HG02943 (cell line): ENCODE measurements at regions not wholly inside any gene's neighbourhood (a gene's known extent, or its start where the extent isn't known, plus 50 kb on each side); places are given as distances from the start of the nearest gene placed in this dataset.

Experiments used
- ATAC-seq: cut with Tn5 transposase; IDR thresholded peaks from one replicate; pipeline ENCODE4 v1.9.1; 2021; ENCODE audit warnings: mild to moderate bottlenecking, low read depth, moderate library complexity; ENCODE audit not compliant: unreplicated experiment

DNA sequence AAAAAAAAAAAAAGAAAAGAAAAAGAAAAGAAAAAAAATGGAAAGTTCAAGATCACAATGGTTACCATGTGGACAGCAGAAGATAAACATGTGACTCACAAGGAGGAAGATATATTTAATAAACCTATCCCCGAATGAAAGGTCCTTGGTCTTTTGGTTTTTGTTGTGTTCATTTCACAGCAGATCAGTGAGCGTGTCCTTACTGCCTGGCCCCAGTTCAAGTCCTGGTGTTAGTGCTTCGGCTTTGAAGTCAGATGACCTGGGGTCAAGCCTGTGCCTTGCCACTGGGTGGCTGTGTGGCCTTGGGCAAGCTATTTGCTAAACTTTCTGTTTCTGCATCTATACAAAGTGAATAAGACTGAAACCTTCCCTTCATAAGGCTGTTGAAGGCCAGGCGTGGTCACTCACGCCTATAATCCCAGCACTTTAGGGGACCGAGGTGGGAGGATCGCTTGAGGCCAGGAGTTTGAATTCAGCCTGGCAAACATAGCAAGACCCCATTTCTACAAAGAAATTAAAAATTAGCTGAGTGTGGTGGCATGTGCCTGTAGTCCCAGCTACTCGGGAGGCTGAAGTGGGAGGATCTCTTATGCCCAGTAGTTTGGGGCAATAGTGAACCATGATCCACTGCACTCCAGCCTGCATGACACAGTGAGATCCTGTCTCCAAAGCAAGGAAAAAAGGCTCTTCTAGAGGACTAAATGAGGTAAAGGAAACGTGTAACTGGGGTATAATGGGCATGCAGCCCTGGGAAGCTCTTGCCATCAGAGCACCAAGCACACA, 94.5 kb upstream of the SPATA31D4 start:
- ATAC-seq: no peak

DNA sequence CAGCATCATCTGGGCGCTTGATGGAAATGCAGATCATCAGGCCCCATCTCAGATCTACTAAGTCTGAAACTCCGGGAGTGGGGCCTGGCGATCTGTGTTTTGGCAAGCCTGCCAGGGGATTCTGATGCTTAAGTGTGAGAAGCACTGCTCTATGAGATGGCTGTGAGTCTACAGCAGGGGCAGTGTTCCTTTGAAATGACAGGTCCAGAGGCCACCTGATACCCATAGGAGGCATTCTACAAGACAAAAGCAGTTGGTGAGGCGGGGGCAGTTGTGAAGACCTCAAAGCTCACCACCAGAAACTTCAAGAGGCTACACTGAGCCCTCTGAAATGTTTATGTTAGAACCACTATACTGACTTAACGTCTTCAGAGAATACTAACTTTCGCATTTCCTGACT, 86.9 kb upstream of the SPATA31D4 start:
- no peak for ATAC-seq

DNA sequence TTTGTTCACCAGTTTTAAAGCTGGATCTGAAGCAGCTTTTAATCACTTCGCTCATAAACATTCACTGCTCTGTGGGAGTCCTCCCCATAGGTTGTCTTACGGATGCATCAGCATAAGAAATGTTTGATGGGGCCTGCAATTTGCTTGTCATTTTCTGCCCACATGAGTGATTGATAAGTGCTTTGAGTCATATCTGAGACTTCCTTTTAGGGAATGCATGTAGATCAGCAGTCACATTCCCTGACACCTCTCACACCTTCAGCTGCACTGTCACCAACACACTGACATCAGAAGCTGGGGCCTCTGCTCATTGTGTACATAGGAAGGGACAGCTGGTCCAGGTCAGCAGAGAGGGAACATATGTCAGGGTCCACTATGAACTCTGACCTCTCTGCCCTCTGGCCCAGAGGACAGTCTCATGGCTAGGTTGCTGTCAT, 84.1 kb upstream of the SPATA31D4 start:
- ATAC-seq: no peak

DNA sequence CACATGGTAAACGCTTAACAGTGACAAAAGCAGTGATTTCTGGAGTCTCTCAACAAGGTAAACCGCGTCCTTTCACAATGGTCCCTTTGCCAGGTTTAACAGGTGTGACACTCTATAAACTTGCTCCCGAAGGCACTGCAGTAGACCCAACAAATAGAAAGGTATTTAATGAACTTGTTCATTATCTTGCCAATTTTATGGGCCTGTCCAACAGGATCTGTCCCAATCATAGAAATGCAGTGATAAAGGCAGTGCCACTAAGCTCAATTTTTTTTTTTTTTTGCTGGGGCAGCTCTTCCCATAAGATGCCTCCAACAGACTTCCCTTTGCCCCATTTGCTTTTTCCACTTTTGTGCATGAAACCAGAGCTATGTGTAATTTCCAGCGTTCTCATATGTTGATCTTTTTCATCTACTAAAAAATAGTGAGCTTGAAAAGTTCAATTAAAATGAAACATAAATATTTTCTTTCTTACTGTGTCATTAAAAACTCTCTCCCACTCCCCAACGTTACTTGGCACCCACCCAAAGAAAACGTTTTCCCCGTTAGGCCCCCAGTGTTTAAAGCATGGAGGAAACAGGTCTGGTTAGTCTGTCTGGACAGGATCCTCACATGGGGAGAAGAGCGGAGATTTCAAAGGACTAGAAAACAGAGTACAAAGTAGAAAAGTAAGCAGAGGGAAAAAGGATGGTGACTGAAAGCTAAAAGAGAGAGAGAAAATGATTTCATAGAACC, 80.9 kb upstream of the SPATA31D4 start:
- no peak for ATAC-seq

DNA sequence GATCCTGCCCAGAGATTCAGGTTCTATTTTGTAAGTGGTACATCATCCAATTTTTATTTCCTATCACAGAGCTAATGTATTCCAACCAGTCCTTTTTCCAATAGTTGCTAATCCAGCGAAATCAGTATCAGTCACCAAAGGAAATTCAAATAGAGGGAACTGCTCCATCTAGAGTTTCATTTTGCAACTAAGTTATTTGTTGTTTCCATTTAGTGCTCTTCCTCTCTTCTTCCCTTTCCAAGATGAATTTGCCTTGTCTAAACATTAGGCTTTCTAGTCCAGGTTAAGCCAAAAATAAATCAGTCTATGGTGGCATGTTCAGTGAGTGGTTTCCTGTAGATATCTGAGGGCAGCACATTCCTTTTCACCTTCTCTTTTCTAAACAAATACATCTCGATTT, 79.8 kb upstream of the SPATA31D4 start:
- no peak for ATAC-seq

DNA sequence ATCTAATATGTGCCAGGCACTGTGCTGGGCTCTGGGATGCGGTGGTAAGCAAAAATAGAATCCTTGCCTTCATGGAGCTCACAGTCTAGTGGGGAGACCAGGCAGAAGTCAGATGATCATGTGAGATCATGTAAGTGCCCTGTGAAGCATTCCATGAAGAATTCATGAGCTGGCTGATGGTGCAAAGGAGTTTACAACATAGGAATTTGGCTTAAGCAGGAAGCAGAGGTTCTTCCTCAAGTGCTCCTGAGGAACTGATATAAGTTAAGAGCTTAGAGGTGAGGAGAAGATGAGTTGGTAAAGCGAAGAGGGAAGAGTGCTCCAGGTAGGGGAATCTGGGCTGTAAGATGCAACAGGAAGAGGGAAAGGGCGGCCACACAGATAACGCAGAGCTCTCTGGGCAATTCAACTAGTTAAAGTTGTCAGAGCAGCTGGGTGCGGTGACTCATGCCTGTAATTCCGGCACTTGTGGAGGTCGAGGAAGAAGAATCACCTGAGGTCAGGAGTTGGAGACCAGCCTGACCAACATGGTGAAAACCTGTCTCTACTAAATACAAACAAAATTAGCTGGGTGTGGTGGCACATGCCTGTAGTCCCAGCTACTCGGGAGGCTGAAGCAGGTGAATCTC, 78.5 kb upstream of the SPATA31D4 start:
- no peak for ATAC-seq

DNA sequence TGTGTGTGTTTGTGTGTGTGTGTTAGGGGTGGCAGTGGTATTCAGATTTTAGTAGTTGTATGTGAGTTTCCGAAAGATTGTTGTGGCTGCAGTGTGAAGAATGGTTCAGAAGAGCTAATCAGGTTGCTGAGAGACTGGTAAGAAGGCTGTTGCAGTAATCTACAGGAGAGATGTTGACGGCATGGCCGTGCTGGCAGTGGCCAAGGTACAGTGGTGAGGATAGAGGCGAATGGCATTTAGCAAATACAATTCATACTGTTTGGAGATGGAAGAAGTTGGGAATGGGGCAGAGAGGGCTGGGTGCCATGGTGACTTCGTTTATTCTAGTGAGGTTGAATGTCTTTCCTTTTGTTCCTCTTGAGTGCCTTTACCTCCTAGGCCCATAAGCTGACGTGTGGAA, 77.5 kb upstream of the SPATA31D4 start:
- no peak for ATAC-seq

DNA sequence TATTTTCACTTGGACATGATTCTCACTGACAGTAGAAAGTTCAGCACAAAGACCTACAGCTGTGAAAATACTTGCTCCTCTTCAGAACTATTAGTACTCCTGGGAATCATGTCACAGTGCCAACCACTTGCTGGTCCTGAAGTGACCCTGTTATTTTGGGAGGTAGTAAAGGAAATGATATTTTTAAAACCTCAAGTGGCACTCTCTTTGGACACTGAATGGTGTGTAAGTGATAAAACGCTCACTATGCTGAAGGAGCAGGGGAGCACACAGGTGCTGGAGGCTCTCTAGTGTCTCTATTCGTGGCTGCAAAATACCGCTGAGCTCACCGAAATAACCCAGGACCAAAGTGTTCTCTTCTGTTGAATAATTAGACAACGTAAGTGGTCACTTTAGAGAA, 76.9 kb upstream of the SPATA31D4 start:
- ATAC-seq: no peak

DNA sequence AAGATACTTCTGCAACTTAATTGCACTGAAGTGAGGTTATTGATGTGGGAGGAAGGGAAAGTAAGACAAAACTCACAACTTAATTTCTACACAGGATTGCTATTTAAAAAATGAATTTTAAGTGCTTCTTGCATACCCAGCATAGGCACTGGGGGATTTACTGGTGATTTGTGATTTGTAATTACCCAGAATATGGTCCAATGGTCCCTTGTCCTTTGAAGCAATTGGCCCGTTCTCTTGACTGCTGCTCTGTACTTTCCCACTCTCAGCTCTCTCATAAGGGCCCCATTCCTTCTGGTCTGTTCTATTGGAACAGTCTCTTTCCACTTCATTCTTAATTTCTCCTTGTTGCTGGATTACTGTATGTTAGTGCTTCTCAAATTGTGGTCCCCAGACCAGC, 75.4 kb upstream of the SPATA31D4 start:
- ATAC-seq: no peak

DNA sequence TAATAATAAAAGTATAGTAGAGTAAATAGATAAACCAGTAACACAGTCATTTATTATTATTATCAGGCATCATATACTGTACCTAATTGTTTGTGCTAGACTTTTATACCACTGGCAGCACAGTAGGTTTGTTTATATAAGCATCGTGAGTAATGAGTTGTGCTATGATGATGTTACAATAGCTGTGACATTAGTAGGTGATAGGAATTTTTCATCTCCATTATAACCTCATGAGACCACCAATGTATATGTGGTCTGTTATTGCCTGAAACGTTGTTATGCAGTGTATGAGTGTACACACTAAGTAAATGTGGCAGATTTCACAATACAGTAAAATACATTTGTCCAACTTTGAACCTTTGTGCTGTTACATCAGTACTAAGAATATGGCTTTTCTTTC, 72.7 kb upstream of the SPATA31D4 start:
- no peak for ATAC-seq

DNA sequence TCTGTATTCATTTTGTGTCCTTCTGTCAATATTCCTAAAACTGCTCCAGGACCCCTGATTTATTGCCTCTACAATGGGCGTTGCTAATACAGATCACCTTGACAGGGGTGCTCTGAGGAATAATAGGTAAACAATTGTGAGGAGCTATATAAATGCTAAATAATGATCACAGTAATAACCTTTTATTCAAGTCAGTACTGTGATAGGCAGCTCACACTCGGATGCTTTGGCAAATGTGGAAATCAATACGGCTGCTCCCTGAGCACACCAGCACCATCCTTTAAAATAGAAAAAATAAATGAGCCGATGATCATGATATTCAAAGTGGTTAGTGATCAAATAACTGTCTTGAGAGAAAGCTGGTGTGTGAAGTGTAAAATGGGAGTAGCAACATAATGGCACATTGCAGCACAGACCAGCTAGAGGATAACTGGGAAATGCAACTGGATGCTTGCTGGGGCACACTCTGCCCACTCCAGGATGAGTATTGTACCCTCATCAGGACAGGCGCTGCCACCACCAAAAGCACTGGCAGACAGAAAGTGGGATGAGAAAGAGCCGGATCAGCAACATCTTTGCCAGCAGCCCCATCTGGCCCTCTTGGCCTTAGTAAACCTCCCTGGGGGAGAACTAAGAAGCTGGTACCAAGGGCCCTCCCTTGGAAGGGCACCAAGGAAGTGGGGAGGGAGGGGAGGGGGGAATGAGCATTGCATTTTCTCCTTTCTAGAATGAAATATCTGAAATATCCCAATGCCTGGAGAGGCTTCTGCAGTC, 69.4 kb upstream of the SPATA31D4 start:
- ATAC-seq: no peak

DNA sequence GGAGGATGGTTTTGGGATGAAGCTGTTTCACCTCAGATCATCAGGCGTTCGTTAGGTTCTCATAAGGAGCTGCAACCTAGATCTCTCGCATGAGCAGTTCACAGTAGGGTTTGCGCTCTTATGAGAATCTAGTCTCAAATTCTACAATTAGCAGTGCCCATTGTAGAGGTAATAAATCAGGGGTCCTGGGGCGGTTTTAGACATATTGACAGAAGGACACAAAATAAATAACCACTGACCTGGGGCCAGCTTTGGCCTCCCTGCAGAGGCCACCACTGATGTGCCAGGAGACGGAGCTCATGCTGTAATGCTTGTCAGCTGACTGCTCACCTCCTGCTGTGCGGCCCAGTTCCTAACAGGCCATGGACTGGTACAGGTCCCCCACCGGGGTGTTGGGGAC, 67.6 kb upstream of the SPATA31D4 start:
- no peak for ATAC-seq

DNA sequence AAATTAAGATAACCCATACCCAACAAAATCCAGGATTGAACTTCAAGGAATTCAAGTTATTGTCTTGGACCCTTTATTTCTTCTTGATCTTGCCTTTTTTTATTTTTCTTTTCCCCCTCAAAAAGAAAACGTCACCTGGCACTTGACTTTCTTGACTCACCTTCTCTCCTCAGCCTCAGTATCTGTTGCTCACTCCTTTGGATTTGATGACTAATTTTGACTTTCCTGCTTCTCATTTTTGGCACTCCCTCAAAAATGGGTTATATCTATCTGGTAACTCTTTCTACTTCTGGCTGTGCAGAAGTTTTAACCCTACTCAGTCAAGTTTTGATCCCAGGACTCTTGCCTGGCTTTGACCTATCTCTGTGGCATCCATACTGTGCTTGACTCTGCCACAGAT, 66.6 kb upstream of the SPATA31D4 start:
- ATAC-seq: no peak

DNA sequence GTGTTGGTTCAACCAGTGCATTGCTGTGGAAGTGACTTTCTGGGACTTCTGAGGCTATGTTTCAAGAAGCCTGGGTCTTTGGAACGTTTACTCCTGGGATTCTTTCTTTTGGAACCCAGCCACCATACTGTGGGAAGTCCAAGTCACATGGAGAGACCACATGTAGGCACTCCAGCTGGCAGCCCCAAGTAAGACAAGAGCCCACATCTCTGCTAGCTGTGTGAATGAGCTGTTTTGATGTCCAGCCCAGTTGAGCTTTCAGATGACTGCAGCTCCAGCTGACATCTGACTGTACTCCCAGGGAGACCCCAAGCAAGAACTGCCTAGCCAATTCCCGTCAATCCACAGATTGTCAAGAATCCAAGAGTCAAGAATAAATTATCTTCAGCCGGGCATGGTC, 60.1 kb upstream of the SPATA31D4 start:
- ATAC-seq: no peak

DNA sequence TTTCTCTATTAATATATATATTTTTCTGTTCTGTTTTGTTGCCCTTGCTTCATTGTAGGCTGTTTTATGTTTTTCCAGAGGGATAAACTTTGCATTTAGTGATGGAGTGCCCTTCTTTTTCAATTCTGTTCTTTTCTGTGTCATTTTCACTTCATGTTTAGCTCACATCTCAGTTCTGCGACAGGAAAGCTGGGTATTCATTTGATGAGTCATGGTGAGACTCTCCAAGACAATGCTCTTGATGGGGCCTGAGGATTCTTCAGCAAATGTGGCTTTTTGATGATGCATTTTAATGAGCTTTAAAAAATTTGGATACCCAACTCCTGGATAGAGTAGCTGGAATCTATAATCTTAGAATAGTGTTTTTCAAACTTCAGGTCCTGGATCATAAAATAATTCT, 56.5 kb upstream of the SPATA31D4 start:
- no peak for ATAC-seq

DNA sequence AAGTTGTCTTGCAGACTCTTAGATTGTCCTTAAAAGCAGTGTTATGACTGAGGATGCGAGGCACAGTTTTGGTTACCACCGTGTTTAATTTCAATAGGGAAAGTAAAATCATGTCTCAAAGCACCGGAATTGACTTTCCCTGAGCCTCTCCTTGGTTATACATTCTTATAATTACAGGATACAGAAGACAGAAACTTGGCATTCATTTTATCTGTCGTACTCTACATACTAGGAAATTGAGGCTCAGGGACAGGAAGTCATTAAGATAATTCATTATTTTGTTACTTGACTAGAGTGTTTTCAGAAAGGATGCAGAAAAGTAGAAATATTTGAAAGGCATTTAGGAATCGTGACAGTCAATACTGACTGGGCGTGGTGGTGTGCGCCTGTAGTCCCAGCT, 54.0 kb upstream of the SPATA31D4 start:
- ATAC-seq: no peak

DNA sequence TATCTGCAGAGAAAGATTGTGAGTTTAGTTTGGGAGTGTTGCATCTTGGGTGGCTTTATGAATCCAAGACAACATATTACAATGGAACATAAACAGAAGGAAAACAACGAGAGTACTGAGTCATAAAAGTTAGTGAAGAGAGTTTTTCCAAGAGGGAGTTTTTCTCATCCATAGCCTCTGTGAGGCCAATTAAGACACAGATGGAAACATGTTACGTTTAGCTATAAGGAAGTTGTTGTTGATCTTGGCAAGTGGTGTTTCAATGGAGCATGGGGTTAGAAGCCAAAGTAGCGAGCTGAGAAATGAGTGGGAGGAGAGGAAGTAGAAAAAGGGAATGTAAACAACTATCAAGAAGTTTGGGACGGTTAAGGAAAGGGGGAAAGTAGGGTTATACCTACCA, 53.3 kb upstream of the SPATA31D4 start:
- no peak for ATAC-seq

DNA sequence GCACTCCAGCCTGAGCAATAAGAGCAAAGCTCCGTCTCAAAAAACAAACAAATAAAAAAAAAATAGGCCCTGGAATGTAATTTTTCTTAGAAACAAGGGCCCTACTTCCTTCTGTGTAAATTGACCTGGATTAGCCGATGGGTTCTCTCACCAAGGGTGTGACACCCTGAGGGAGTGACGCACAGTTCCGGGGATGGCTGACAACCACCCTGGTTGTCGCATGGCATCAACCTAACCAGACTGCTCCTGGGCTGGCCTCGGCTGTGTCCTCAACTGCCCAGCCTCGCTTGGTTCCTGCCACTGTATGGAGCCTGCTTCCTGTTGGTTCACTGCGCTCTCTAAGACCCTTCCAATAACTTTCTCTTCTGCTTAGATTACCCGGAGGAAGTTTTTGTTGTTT, 51.2 kb upstream of the SPATA31D4 start:
- ATAC-seq: no peak
